Gastroesophageal sphincter (tissue), 4 donors: ENCODE measurements at regions not wholly inside any gene's neighbourhood (a gene's known extent, or its start where the extent isn't known, plus 50 kb on each side); places are given as distances from the start of the nearest gene placed in this dataset.

Source experiments
- ATAC-seq: fragments of 150-250 bp; one replicate; pipeline ENCODE4 v1.9.1; 2016; ENCODE audit warnings: mild to moderate bottlenecking, moderate library complexity
- H3K27ac ChIP-seq, 4 donors: fragments of 200-600 bp; sonication (generic) in 3 of 4; 1 replicate in 3 of 4; 2 replicates in 1 of 4; pipeline ENCODE4 v1.5.1; 2016 to 2019
- H3K27me3 ChIP-seq: fragments of 200-600 bp; sonication (generic); one replicate; pipeline ENCODE4 v1.5.1; 2019
- H3K36me3 ChIP-seq, 2 donors: fragments of 200-600 bp; sonication (generic); one replicate each; pipeline ENCODE4 v1.5.1; 2019; ENCODE audit warnings: control low read depth in 1 of 2
- H3K4me1 ChIP-seq, 3 donors: fragments of 200-600 bp; sonication (generic); 1 replicate in 2 of 3; 2 replicates in 1 of 3; pipeline ENCODE4 v1.5.1; 2016 to 2019; ENCODE audit warnings: control low read depth in 2 of 3
- H3K4me3 ChIP-seq, 2 donors: fragments of 200-600 bp; sonication (generic); one replicate each; pipeline ENCODE4 v1.5.1; 2019; ENCODE audit warnings: mild to moderate bottlenecking in 1 of 2, moderate library complexity in 1 of 2
- H3K9me3 ChIP-seq, 3 donors: fragments of 200-600 bp; sonication (generic); one replicate each; pipeline ENCODE4 v1.5.1; 2017 to 2019; ENCODE audit warnings: control low read depth in 2 of 3
- EP300 ChIP-seq: sonication (generic); formaldehyde crosslinking; IDR thresholded peaks from one replicate; pipeline ENCODE4 v1.6.1; 2017; ENCODE audit warnings: antibody characterized with exemption, mild to moderate bottlenecking
- POLR2A ChIP-seq, 2 donors: fragments of 450-650 bp; IDR thresholded peaks; one replicate each; pipeline ENCODE4 v1.6.1; 2017; ENCODE audit warnings: antibody characterized with exemption in 2 of 2, mild to moderate bottlenecking in 2 of 2, moderate library complexity in 1 of 2
- POLR2AphosphoS5 ChIP-seq: sonication (generic); formaldehyde crosslinking; IDR thresholded peaks from one replicate; pipeline ENCODE4 v1.6.1; 2017; ENCODE audit warnings: antibody characterized with exemption
- WGBS, 2 donors: methylation state at CpG; one replicate each; pipeline ENCODE4 v1.1.5; 2018; ENCODE audit warnings: low coverage in 1 of 2; 5-methylcytosine and 5-hydroxymethylcytosine counted together
- small RNA-seq, 4 donors: library from RNA; depleted of rRNA; stranded (forward); fragments of <200 nt; gene quantifications; one replicate each; pipeline ENCODE3, GENCODE V24; 2016
- TF ChIP-seq, protein P1 (sequence below), 4 experiments: fragments of 200-600 bp in 2 of 4; fragments of 450-650 bp in 2 of 4; sonication (generic) in 1 of 4; IDR thresholded peaks; one replicate each; pipeline ENCODE4 v1.5.1; 2017 to 2019; ENCODE audit warnings: antibody characterized with exemption in 4 of 4, mild to moderate bottlenecking in 2 of 4, moderate library complexity in 2 of 4

DNA sequence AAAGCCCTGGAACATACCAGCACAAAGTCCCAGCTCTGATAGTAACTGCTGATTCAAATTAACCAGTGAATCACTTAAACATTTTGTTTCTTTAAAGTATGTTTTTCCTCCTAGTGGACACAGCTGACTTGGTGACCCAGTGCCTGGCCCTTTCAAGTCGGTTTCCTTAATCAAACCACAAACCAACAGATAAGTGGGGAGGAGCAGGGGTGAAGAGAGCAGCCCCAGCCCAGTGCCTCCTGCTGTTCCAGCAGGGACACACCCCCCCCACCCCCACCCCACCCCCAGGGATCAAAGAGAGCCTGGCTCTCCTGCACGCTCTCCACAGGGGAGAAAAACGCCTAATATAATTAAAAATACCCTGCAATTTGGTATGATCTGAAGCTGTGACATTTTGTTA, 55.4 kb upstream of the TBXT start:
- Histone ChIP-seq H3K9me3 (peaks cover 0 to 3% (median 0%) of the 10 kb centered on the region in 3 donors), H3K27me3 (peaks cover 64% of the 10 kb centered on the region), H3K27ac (no peak overlapping the region), H3K4me3 (no peak overlapping the region), H3K4me1 (no peaks in the 10 kb centered on the region), H3K36me3 (no peaks in the 10 kb centered on the region)
- TF ChIP-seq, protein P1, sequence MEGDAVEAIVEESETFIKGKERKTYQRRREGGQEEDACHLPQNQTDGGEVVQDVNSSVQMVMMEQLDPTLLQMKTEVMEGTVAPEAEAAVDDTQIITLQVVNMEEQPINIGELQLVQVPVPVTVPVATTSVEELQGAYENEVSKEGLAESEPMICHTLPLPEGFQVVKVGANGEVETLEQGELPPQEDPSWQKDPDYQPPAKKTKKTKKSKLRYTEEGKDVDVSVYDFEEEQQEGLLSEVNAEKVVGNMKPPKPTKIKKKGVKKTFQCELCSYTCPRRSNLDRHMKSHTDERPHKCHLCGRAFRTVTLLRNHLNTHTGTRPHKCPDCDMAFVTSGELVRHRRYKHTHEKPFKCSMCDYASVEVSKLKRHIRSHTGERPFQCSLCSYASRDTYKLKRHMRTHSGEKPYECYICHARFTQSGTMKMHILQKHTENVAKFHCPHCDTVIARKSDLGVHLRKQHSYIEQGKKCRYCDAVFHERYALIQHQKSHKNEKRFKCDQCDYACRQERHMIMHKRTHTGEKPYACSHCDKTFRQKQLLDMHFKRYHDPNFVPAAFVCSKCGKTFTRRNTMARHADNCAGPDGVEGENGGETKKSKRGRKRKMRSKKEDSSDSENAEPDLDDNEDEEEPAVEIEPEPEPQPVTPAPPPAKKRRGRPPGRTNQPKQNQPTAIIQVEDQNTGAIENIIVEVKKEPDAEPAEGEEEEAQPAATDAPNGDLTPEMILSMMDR (IDR thresholded peaks at IDR 0.05): no peak
- no peak for TF ChIP-seq EP300
- no peak for TF ChIP-seq POLR2A (IDR thresholded peaks at IDR 0.05)
- TF ChIP-seq POLR2AphosphoS5: no peak
- no peak for ATAC-seq
- 21 to 43% methylated on average over 1 to 2 of the region's 3 CpGs for WGBS, 2 donors

DNA sequence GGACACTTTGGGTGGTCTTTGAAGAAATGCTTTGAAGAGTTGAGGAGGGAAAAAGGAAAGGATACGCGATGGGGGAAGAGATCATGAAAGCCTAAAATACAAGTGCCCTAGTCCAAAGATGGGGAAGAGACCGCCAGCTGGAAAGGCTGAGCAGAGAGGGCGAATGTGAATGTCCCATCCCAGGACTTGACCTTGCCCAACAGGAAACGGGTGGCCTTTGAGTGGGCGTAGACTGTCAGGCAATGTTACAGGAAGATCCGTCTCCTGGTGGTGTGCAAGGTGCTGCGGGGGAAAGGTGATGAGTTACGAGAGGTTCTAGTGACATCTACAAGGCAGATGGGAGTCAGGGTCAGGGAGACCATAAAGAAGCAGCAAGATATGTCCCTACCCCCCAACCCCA, 55.0 kb upstream of the TBXT start:
- H3K4me3 ChIP-seq: no peak overlapping the region
- WGBS, 2 donors: 64 to 66% methylated on average over 6 to 9 of the region's 9 CpGs
- TF ChIP-seq, protein P1 (IDR thresholded peaks at IDR 0.05): no peak
- no peak for TF ChIP-seq EP300
- TF ChIP-seq POLR2AphosphoS5: no peak
- TF ChIP-seq POLR2A (IDR thresholded peaks at IDR 0.05): no peak
- no peak for ATAC-seq
- no peak overlapping the region for H3K27ac ChIP-seq
- no peaks in the 10 kb centered on the region for H3K4me1 ChIP-seq
- no peaks in the 10 kb centered on the region for H3K36me3 ChIP-seq
- peaks cover 59% of the 10 kb centered on the region for H3K27me3 ChIP-seq
- H3K9me3 ChIP-seq: peaks cover 0 to 3% (median 0%) of the 10 kb centered on the region in 3 donors

DNA sequence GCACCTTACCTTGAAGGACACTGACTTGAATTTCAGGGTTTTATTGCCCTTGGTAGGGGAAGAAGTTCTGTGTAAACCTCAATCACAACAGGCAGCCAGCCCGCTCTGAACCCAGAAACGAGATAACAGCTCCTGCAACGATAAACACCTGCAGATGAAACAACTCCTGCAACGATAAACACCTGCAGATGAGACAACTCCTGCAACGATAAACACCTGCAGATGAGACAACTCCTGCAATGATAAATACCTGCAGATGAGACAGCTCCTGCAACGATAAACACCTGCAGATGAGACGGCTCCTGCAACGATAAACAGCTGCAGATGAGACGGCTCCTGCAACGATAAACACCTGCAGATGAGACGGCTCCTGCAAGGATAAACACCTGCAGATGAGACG, 54.0 kb upstream of the TBXT start:
- 31 to 46% methylated on average over 9 to 10 of the region's 12 CpGs for WGBS, 2 donors
- TF ChIP-seq POLR2A (IDR thresholded peaks at IDR 0.05): no peak
- TF ChIP-seq EP300: no peak
- TF ChIP-seq POLR2AphosphoS5: no peak
- TF ChIP-seq, protein P1 (IDR thresholded peaks at IDR 0.05): no peak
- H3K4me3 ChIP-seq: no peak overlapping the region
- H3K4me1 ChIP-seq: no peaks in the 10 kb centered on the region
- no peaks in the 10 kb centered on the region for H3K36me3 ChIP-seq
- peaks cover 0 to 3% (median 0%) of the 10 kb centered on the region in 3 donors for H3K9me3 ChIP-seq
- H3K27me3 ChIP-seq: peaks cover 50% of the 10 kb centered on the region
- no peak for ATAC-seq
- no peak overlapping the region for H3K27ac ChIP-seq

DNA sequence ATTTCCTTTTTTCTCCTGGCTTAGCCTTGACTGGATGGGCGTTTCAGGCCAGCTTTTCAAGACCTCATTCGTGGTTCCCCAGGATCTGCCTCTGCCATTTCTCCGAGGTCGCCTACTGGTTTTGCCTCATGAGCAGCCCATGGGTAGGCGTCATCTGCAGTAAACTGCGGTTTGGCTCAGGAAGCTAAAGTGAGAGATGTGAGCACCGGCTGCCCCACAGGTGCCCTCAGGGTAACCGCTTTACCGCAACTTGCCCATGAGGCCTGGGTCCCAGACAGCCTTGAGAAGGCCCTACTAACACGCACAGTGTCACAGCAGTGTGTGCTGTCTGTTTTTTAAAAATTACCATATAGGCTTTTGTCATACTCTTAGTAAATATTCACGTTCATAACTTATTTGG, 53.4 kb upstream of the TBXT start:
- no peaks in the 10 kb centered on the region for H3K4me1 ChIP-seq
- TF ChIP-seq EP300 (no peak), POLR2AphosphoS5 (no peak), POLR2A (IDR thresholded peaks at IDR 0.05) (no peak)
- TF ChIP-seq, protein P1 (IDR thresholded peaks at IDR 0.05): no peak
- H3K9me3 ChIP-seq: peaks cover 0 to 3% (median 0%) of the 10 kb centered on the region in 3 donors
- ATAC-seq: no peak
- H3K27ac ChIP-seq: no peak overlapping the region
- 69 to 87% methylated on average over 3 to 8 of the region's 11 CpGs for WGBS, 2 donors
- H3K4me3 ChIP-seq: no peak overlapping the region
- peaks cover 44% of the 10 kb centered on the region for H3K27me3 ChIP-seq
- no peaks in the 10 kb centered on the region for H3K36me3 ChIP-seq

Small RNA genes lying in the stretch of these regions (small RNA-seq; reads per million reads assigned to genes)
- gene AL121956.5: 0 reads per million in 4 donors
- gene GNG5P1: 0 reads per million in 4 donors
